Spleen (tissue), 11 donors: ENCODE measurements at regions not wholly inside any gene's neighbourhood (a gene's known extent, or its start where the extent isn't known, plus 50 kb on each side); places are given as distances from the start of the nearest gene placed in this dataset.

Source experiments
- DNase-seq: peaks from one replicate; pipeline ENCODE4 v3.0.0-alpha.2; 2020
- H3K27ac ChIP-seq, 8 donors: fragments of 200-600 bp; sonication (generic) in 7 of 8; 1 replicate in 4 of 8; 2 replicates in 4 of 8; pipeline versions ENCODE4 v1.5.0 to v1.8.0; 2016 to 2021; ENCODE audit warnings: inconsistent platforms in 4 of 8, mild to moderate bottlenecking in 4 of 8, moderate library complexity in 1 of 8
- H3K27me3 ChIP-seq, 7 donors: fragments of 200-600 bp; sonication (generic) in 6 of 7; replicated peaks in 1 of 7; 1 replicate in 4 of 7; 2 replicates in 3 of 7; pipeline versions ENCODE4 v1.5.0 to v1.8.0; 2016 to 2021; ENCODE audit warnings: inconsistent platforms in 3 of 7, mild to moderate bottlenecking in 1 of 7
- H3K36me3 ChIP-seq, 6 donors: fragments of 200-600 bp; sonication (generic) in 5 of 6; 1 replicate in 4 of 6; 2 replicates in 2 of 6; pipeline versions ENCODE4 v1.5.0 to v1.8.0; 2016 to 2021; ENCODE audit warnings: inconsistent platforms in 2 of 6
- H3K4me1 ChIP-seq, 6 donors: fragments of 200-600 bp; sonication (generic) in 5 of 6; 1 replicate in 3 of 6; 2 replicates in 3 of 6; pipeline versions ENCODE4 v1.5.0 to v1.8.0; 2016 to 2021; ENCODE audit warnings: inconsistent platforms in 3 of 6
- H3K4me3 ChIP-seq, 8 donors: fragments of 200-600 bp; sonication (generic) in 7 of 8; 1 replicate in 4 of 8; 2 replicates in 4 of 8; pipeline versions ENCODE4 v1.5.0 to v1.8.0; 2016 to 2021; ENCODE audit warnings: inconsistent platforms in 4 of 8, mild to moderate bottlenecking in 4 of 8, moderate library complexity in 2 of 8
- H3K9me3 ChIP-seq, 8 donors: fragments of 200-600 bp; sonication (generic) in 7 of 8; 1 replicate in 4 of 8; 2 replicates in 4 of 8; pipeline versions ENCODE4 v1.5.0 to v1.8.0; 2016 to 2021; ENCODE audit warnings: inconsistent platforms in 4 of 8
- POLR2A ChIP-seq, 3 donors: fragments of 450-650 bp; IDR thresholded peaks; one replicate each; pipeline ENCODE4 v1.5.1; 2017; ENCODE audit warnings: antibody characterized with exemption in 3 of 3, mild to moderate bottlenecking in 1 of 3
- POLR2AphosphoS5 ChIP-seq, 3 donors: sonication (generic); formaldehyde crosslinking; IDR thresholded peaks; one replicate each; pipeline ENCODE4 v1.5.1; 2017; ENCODE audit warnings: antibody characterized with exemption in 3 of 3
- WGBS, 5 donors: extraction: QIAGEN DNeasy Blood & Tissue Kit in 3 of 5; methylation state at CpG; one replicate each; pipeline versions ENCODE4 v1.1.5 to v1.1.7; 2013 to 2018; 5-methylcytosine and 5-hydroxymethylcytosine counted together
- intact Hi-C: fragments of 100-400 bp; cut with DNase I; formaldehyde crosslinking; loops from one replicate; pipeline ENCODE4 v1.15.0; 2023; ENCODE audit warnings: low total_unique reads
- TF ChIP-seq, protein P1 (sequence below), 11 experiments: fragments of 200-600 bp in 7 of 11; fragments of 450-650 bp in 4 of 11; sonication (generic) in 4 of 11; IDR thresholded peaks in 8 of 11; conservative IDR thresholded peaks in 3 of 11; 1 replicate in 7 of 11; 2 replicates in 4 of 11; pipeline versions ENCODE4 v1.4.0 to v1.8.0; 2016 to 2021; ENCODE audit warnings: antibody characterized with exemption in 11 of 11, inconsistent platforms in 4 of 11, mild to moderate bottlenecking in 1 of 11
- donor health status: healthy with polysubstance abuse.
- donor health status: DM: no; HTN: no; CAD: no; lungs with moderate emphysema.
- donor health status: DM: no; HTN: no; CAD: no.
- donor health status: Bipolar disorder and iron deficiency.
- donor health status: healthy.
- donor health status: DM: no; HTN: no; CAD: no.
- donor health status: DM: yes; HTN: yes; CAD: no.

GRCh38 chr5:129173771-129174170 lies 79.2 kb downstream of the ISOC1 start:
- Histone ChIP-seq H3K36me3 (no peaks in the 10 kb centered on the region), H3K27ac (no peak overlapping the region), H3K9me3 (no peaks in the 10 kb centered on the region), H3K4me3 (no peak overlapping the region), H3K27me3 (no peaks in the 10 kb centered on the region), H3K4me1 (no peaks in the 10 kb centered on the region)
- intact Hi-C loops, result no loop called here
- DNase-seq, result no peak
- no peak for TF ChIP-seq POLR2A (IDR thresholded peaks at IDR 0.05)
- TF ChIP-seq, protein P1, sequence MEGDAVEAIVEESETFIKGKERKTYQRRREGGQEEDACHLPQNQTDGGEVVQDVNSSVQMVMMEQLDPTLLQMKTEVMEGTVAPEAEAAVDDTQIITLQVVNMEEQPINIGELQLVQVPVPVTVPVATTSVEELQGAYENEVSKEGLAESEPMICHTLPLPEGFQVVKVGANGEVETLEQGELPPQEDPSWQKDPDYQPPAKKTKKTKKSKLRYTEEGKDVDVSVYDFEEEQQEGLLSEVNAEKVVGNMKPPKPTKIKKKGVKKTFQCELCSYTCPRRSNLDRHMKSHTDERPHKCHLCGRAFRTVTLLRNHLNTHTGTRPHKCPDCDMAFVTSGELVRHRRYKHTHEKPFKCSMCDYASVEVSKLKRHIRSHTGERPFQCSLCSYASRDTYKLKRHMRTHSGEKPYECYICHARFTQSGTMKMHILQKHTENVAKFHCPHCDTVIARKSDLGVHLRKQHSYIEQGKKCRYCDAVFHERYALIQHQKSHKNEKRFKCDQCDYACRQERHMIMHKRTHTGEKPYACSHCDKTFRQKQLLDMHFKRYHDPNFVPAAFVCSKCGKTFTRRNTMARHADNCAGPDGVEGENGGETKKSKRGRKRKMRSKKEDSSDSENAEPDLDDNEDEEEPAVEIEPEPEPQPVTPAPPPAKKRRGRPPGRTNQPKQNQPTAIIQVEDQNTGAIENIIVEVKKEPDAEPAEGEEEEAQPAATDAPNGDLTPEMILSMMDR (IDR thresholded peaks at IDR 0.05 in 8 of 11, conservative IDR thresholded peaks at IDR 0.05 in 3 of 11), result no peak
- TF ChIP-seq POLR2AphosphoS5 (IDR thresholded peaks at IDR 0.05), result no peak

GRCh38 chr5:129174480-129174879 lies 79.9 kb downstream of the ISOC1 start:
- Histone ChIP-seq H3K4me1 (no peaks in the 10 kb centered on the region), H3K27ac (no peak overlapping the region), H3K4me3 (no peak overlapping the region), H3K36me3 (no peaks in the 10 kb centered on the region), H3K9me3 (no peaks in the 10 kb centered on the region), H3K27me3 (no peaks in the 10 kb centered on the region)
- TF ChIP-seq, protein P1 (IDR thresholded peaks at IDR 0.05 in 8 of 11, conservative IDR thresholded peaks at IDR 0.05 in 3 of 11), result no peak
- TF ChIP-seq POLR2A (IDR thresholded peaks at IDR 0.05) (no peak), POLR2AphosphoS5 (IDR thresholded peaks at IDR 0.05) (no peak)
- WGBS, 5 donors, result 77 to 89% (median 81%) methylated on average over 2 of the region's 2 CpGs
- no peak for DNase-seq
- intact Hi-C loops, result no loop called here

- no peak for TF ChIP-seq POLR2AphosphoS5 (IDR thresholded peaks at IDR 0.05)
- no peak for TF ChIP-seq POLR2A (IDR thresholded peaks at IDR 0.05)
- TF ChIP-seq, protein P1 (IDR thresholded peaks at IDR 0.05 in 8 of 11, conservative IDR thresholded peaks at IDR 0.05 in 3 of 11), result no peak
- Histone ChIP-seq H3K36me3 (no peaks in the 10 kb centered on the region), H3K9me3 (peaks cover 0 to 10% (median 2%) of the 10 kb centered on the region in 8 donors), H3K4me3 (no peak overlapping the region), H3K27me3 (no peaks in the 10 kb centered on the region), H3K27ac (no peak overlapping the region), H3K4me1 (no peaks in the 10 kb centered on the region)
- intact Hi-C loops, result no loop called here
- no peak for DNase-seq
Observed at GRCh38 chr5:129177451-129177850, 82.9 kb downstream of the ISOC1 start.

DNA sequence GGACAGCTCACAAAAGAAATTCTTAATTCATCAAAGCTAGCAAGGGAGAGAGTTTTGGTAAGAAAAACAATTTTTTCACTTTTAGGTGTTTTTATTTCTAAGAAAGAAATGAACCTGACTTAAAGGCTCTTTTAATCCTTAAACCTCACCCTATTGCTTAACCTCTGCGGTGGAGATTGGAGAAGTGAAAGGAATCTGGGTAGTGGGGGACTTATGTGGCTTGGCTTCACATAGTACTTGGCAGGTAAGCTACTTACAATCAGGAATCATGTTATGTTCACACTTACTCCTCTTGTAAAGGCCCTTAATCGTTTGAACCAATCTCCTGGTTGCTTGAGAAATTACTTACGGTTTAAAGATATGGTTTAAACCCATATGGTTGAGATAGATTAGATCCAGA lies 104.8 kb downstream of the ISOC1 start:
- Histone ChIP-seq H3K4me1 (no peaks in the 10 kb centered on the region), H3K36me3 (no peaks in the 10 kb centered on the region), H3K27me3 (no peaks in the 10 kb centered on the region), H3K27ac (no peak overlapping the region), H3K9me3 (no peaks in the 10 kb centered on the region), H3K4me3 (no peak overlapping the region)
- no peak for TF ChIP-seq POLR2A (IDR thresholded peaks at IDR 0.05)
- no peak for DNase-seq
- 63 to 71% (median 69%) methylated on average over 3 of the region's 3 CpGs for WGBS, 5 donors
- intact Hi-C loops, result no loop called here

GRCh38 chr5:129204525-129204924 lies 110.0 kb downstream of the ISOC1 start:
- DNase-seq, result no peak
- Histone ChIP-seq H3K27me3 (no peaks in the 10 kb centered on the region), H3K27ac (no peak overlapping the region), H3K4me3 (no peak overlapping the region), H3K9me3 (peaks cover 0 to 16% (median 8%) of the 10 kb centered on the region in 8 donors), H3K4me1 (no peaks in the 10 kb centered on the region), H3K36me3 (no peaks in the 10 kb centered on the region)
- intact Hi-C loops, result no loop called here
- TF ChIP-seq POLR2A (IDR thresholded peaks at IDR 0.05) (no peak), POLR2AphosphoS5 (IDR thresholded peaks at IDR 0.05) (no peak)
- TF ChIP-seq, protein P1 (IDR thresholded peaks at IDR 0.05 in 8 of 11, conservative IDR thresholded peaks at IDR 0.05 in 3 of 11), result no peak
- 91 to 98% (median 95%) methylated on average over 1 of the region's 1 CpG for WGBS, 5 donors
